A549 (cell line): ENCODE measurements at regions not wholly inside any gene's neighbourhood (a gene's known extent, or its start where the extent isn't known, plus 50 kb on each side); places are given as distances from the start of the nearest gene placed in this dataset.

Experiments
- BHLHE40 ChIP-seq: IDR thresholded peaks from 2 replicates; pipeline ENCODE4 v1.6.1; 2012; ENCODE audit warnings: low read depth, low read length, inconsistent platforms
- EHF ChIP-seq: fragments of 250-450 bp; sonication (Bioruptor Pico); IDR thresholded peaks from 2 replicates; pipeline ENCODE4 v1.5.0; 2020; ENCODE audit warnings: mild to moderate bottlenecking
- JUN ChIP-seq, 2 experiments: fragments of >200 bp; sonication (Bioruptor Twin); formaldehyde crosslinking; IDR thresholded peaks; 2 replicates in 1 of 2; 3 replicates in 1 of 2; pipeline ENCODE4 v1.6.1; 2016 to 2017
- JUNB ChIP-seq: fragments of >200 bp; sonication (Bioruptor Twin); formaldehyde crosslinking; IDR thresholded peaks from 2 replicates; pipeline ENCODE4 v1.6.1; 2016
- MYC ChIP-seq: IDR thresholded peaks from 2 replicates; pipeline ENCODE4 v1.6.1; 2012; ENCODE audit warnings: mild to moderate bottlenecking, inconsistent platforms, low read length, improper control_type of control experiment, borderline replicate concordance
- POLR2A ChIP-seq: IDR thresholded peaks from 2 replicates; pipeline ENCODE4 v1.6.1; 2012; ENCODE audit warnings: mild to moderate bottlenecking, low read length
- RAD21 ChIP-seq, 2 experiments: fragments of >200 bp in 1 of 2; sonication (Bioruptor Twin) in 1 of 2; formaldehyde crosslinking in 1 of 2; IDR thresholded peaks in 1 of 2; conservative IDR thresholded peaks in 1 of 2; 2 replicates in 1 of 2; 3 replicates in 1 of 2; pipeline ENCODE4 v1.6.1; 2012 to 2018; ENCODE audit warnings: inconsistent platforms in 1 of 2
- RCOR1 ChIP-seq: fragments of 150-350 bp; IDR thresholded peaks from 2 replicates; pipeline ENCODE4 v1.6.1; 2014; ENCODE audit warnings: antibody characterized with exemption, low read length, low read depth
- RFX5 ChIP-seq: fragments of 450-650 bp; IDR thresholded peaks from 2 replicates; pipeline ENCODE4 v1.7.1; 2014; ENCODE audit warnings: antibody characterized with exemption, mild to moderate bottlenecking, moderate library complexity
- RNF2 ChIP-seq: fragments of 200-600 bp; sonication (generic); IDR thresholded peaks from 2 replicates; pipeline ENCODE4 v1.6.1; 2016; ENCODE audit warnings: low read depth, mild to moderate bottlenecking, antibody characterized with exemption, moderate library complexity, borderline replicate concordance
- TF ChIP-seq, protein P1 (sequence below): IDR thresholded peaks from 2 replicates; pipeline ENCODE4 v1.6.1; 2012; ENCODE audit warnings: low read depth, borderline replicate concordance
- TF ChIP-seq, protein P2 (sequence below): fragments of >200 bp; sonication (Bioruptor Twin); formaldehyde crosslinking; IDR thresholded peaks from 3 replicates; pipeline ENCODE4 v1.5.1; 2016

DNA sequence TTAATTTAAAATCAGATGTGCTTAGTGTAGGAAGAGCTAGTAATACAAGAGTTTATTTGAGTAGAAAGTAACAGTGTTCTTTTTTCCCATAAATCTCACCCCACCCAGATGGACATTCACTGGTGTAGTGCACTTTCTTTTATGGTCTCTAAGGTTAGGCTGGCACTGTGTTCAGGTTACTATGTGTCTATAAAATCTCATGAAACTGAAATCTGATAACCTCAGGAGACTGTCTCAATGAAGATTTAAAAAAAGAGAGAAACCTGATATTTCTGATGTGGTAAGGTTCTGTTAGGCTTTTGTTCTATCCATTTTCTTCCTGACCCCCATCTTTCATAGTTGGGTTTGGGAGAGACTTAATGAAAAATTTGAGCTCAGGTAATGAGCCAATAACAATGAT lies 101.2 kb upstream of the CLVS2 start:
- no peak for TF ChIP-seq EHF
- TF ChIP-seq MYC = no peak
- TF ChIP-seq, protein P1, sequence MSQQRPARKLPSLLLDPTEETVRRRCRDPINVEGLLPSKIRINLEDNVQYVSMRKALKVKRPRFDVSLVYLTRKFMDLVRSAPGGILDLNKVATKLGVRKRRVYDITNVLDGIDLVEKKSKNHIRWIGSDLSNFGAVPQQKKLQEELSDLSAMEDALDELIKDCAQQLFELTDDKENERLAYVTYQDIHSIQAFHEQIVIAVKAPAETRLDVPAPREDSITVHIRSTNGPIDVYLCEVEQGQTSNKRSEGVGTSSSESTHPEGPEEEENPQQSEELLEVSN = no peak
- no peak for TF ChIP-seq RAD21 (conservative IDR thresholded peaks at IDR 0.05 in 1 of 2, IDR thresholded peaks at IDR 0.05 in 1 of 2)
- TF ChIP-seq POLR2A = no peak
- no peak for TF ChIP-seq BHLHE40
- TF ChIP-seq, protein P2, sequence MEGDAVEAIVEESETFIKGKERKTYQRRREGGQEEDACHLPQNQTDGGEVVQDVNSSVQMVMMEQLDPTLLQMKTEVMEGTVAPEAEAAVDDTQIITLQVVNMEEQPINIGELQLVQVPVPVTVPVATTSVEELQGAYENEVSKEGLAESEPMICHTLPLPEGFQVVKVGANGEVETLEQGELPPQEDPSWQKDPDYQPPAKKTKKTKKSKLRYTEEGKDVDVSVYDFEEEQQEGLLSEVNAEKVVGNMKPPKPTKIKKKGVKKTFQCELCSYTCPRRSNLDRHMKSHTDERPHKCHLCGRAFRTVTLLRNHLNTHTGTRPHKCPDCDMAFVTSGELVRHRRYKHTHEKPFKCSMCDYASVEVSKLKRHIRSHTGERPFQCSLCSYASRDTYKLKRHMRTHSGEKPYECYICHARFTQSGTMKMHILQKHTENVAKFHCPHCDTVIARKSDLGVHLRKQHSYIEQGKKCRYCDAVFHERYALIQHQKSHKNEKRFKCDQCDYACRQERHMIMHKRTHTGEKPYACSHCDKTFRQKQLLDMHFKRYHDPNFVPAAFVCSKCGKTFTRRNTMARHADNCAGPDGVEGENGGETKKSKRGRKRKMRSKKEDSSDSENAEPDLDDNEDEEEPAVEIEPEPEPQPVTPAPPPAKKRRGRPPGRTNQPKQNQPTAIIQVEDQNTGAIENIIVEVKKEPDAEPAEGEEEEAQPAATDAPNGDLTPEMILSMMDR = no peak
- no peak for TF ChIP-seq RFX5
- no peak for TF ChIP-seq RCOR1
- TF ChIP-seq JUN (IDR thresholded peaks at IDR 0.05) = no peak
- TF ChIP-seq JUNB = no peak
- no peak for TF ChIP-seq RNF2
